Suprapubic skin (tissue), 4 donors: ENCODE measurements at regions not wholly inside any gene's neighbourhood (a gene's known extent, or its start where the extent isn't known, plus 50 kb on each side); places are given as distances from the start of the nearest gene placed in this dataset.
A peak's percentile ranks its signal among the peaks of the same experiment; 100 is the strongest.

ENCODE experiments used
- DNase-seq, 2 donors: peaks; one replicate each; pipeline ENCODE4 v3.0.0-alpha.2; 2019; ENCODE audit warnings: low spot score in 2 of 2
- H3K27ac ChIP-seq: fragments of 200-600 bp; sonication (generic); one replicate; pipeline ENCODE4 v1.5.1; 2019
- H3K27me3 ChIP-seq: fragments of 200-600 bp; sonication (generic); one replicate; pipeline ENCODE4 v1.5.1; 2019
- H3K36me3 ChIP-seq: fragments of 200-600 bp; sonication (generic); one replicate; pipeline ENCODE4 v1.5.1; 2019
- H3K4me1 ChIP-seq: fragments of 200-600 bp; sonication (generic); one replicate; pipeline ENCODE4 v1.5.1; 2019
- H3K4me3 ChIP-seq: fragments of 200-600 bp; sonication (generic); one replicate; pipeline ENCODE4 v1.5.1; 2019; ENCODE audit warnings: mild to moderate bottlenecking
- H3K9me3 ChIP-seq: fragments of 200-600 bp; sonication (generic); one replicate; pipeline ENCODE4 v1.5.1; 2019
- CTCF ChIP-seq, 2 donors: fragments of 200-600 bp in 1 of 2; fragments of 450-650 bp in 1 of 2; sonication (generic) in 1 of 2; IDR thresholded peaks; one replicate each; pipeline ENCODE4 v1.5.1; 2016 to 2019; ENCODE audit warnings: antibody characterized with exemption in 2 of 2, mild to moderate bottlenecking in 1 of 2, moderate library complexity in 1 of 2
- EP300 ChIP-seq: sonication (generic); formaldehyde crosslinking; IDR thresholded peaks from one replicate; pipeline ENCODE4 v1.6.1; 2017; ENCODE audit warnings: antibody characterized with exemption
- POLR2A ChIP-seq, 2 donors: fragments of 450-650 bp; IDR thresholded peaks; one replicate each; pipeline ENCODE4 v1.6.1; 2017; ENCODE audit warnings: antibody characterized with exemption in 2 of 2, mild to moderate bottlenecking in 2 of 2, moderate library complexity in 2 of 2
- POLR2AphosphoS5 ChIP-seq, 3 donors: sonication (generic); formaldehyde crosslinking; IDR thresholded peaks; one replicate each; pipeline ENCODE4 v1.6.1; 2017; ENCODE audit warnings: antibody characterized with exemption in 3 of 3
- WGBS: methylation state at CpG from one replicate; pipeline ENCODE4 v1.1.5; 2018; 5-methylcytosine and 5-hydroxymethylcytosine counted together

GRCh38 chr2:88350331-88351248 lies 101.9 kb downstream of the FOXI3 start:
- Histone ChIP-seq H3K9me3 (no peaks in the 10 kb centered on the region), H3K4me3 (peak overlapping the region; percentile 32), H3K27ac (no peak overlapping the region), H3K4me1 (peaks cover 8% of the 10 kb centered on the region), H3K27me3 (peaks cover 33% of the 10 kb centered on the region), H3K36me3 (no peaks in the 10 kb centered on the region)
- WGBS, result 9% methylated on average over 24 of the region's 54 CpGs
- no peak for DNase-seq
- TF ChIP-seq CTCF (IDR thresholded peaks at IDR 0.05) (peak in 1 of 2 donors; percentile 71), POLR2A (IDR thresholded peaks at IDR 0.05) (no peak)

- Histone ChIP-seq H3K27ac (no peak overlapping the region), H3K9me3 (no peaks in the 10 kb centered on the region), H3K4me1 (peaks cover 7% of the 10 kb centered on the region), H3K27me3 (peaks cover 32% of the 10 kb centered on the region), H3K36me3 (no peaks in the 10 kb centered on the region), H3K4me3 (no peak overlapping the region)
- 82% methylated on average over 6 of the region's 6 CpGs for WGBS
- no peak for DNase-seq
- TF ChIP-seq EP300 (no peak), POLR2AphosphoS5 (IDR thresholded peaks at IDR 0.05) (no peak), POLR2A (IDR thresholded peaks at IDR 0.05) (no peak), CTCF (IDR thresholded peaks at IDR 0.05) (no peak)
Measured at GRCh38 chr2:88345842-88346241, 106.7 kb downstream of the FOXI3 start.

- Histone ChIP-seq H3K36me3 (no peaks in the 10 kb centered on the region), H3K27me3 (peaks cover 9% of the 10 kb centered on the region), H3K4me3 (no peak overlapping the region), H3K4me1 (no peaks in the 10 kb centered on the region), H3K27ac (no peak overlapping the region), H3K9me3 (no peaks in the 10 kb centered on the region)
- WGBS, result 64% methylated on average over 4 of the region's 4 CpGs
- no peak for DNase-seq
- TF ChIP-seq EP300, result no peak
- no peak for TF ChIP-seq POLR2AphosphoS5 (IDR thresholded peaks at IDR 0.05)
Measured at GRCh38 chr2:88342749-88343148, 109.7 kb downstream of the FOXI3 start.

GRCh38 chr2:88334418-88334817 lies 118.1 kb downstream of the FOXI3 start:
- Histone ChIP-seq H3K4me1 (no peaks in the 10 kb centered on the region), H3K27me3 (peaks cover 5% of the 10 kb centered on the region), H3K27ac (no peak overlapping the region), H3K4me3 (no peak overlapping the region), H3K9me3 (no peaks in the 10 kb centered on the region), H3K36me3 (no peaks in the 10 kb centered on the region)
- TF ChIP-seq POLR2AphosphoS5 (IDR thresholded peaks at IDR 0.05) (no peak), EP300 (no peak), POLR2A (IDR thresholded peaks at IDR 0.05) (no peak)
- no peak for DNase-seq
- 90% methylated on average over 3 of the region's 3 CpGs for WGBS

- TF ChIP-seq CTCF (IDR thresholded peaks at IDR 0.05), result no peak
- no peak for TF ChIP-seq POLR2A (IDR thresholded peaks at IDR 0.05)
- TF ChIP-seq POLR2AphosphoS5 (IDR thresholded peaks at IDR 0.05), result no peak
- WGBS, result 58% methylated on average over 1 of the region's 1 CpG
- no peak for DNase-seq
- H3K9me3 ChIP-seq, result no peaks in the 10 kb centered on the region
- H3K27me3 ChIP-seq, result peaks cover 3% of the 10 kb centered on the region
- H3K27ac ChIP-seq, result no peak overlapping the region
- no peak overlapping the region for H3K4me3 ChIP-seq
- no peaks in the 10 kb centered on the region for H3K4me1 ChIP-seq
- H3K36me3 ChIP-seq, result no peaks in the 10 kb centered on the region
Measured at GRCh38 chr2:88331239-88331638, 121.3 kb downstream of the FOXI3 start.

- Histone ChIP-seq H3K27me3 (peaks cover 3% of the 10 kb centered on the region), H3K9me3 (no peaks in the 10 kb centered on the region), H3K27ac (no peak overlapping the region), H3K4me3 (no peak overlapping the region), H3K36me3 (no peaks in the 10 kb centered on the region), H3K4me1 (no peaks in the 10 kb centered on the region)
- TF ChIP-seq POLR2AphosphoS5 (IDR thresholded peaks at IDR 0.05) (no peak), CTCF (IDR thresholded peaks at IDR 0.05) (no peak), EP300 (no peak), POLR2A (IDR thresholded peaks at IDR 0.05) (no peak)
- DNase-seq, result no peak
- WGBS, result 52% methylated on average over 8 of the region's 8 CpGs
Measured at GRCh38 chr2:88329815-88330603, 122.5 kb downstream of the FOXI3 start.
